ENCODE measurements at regions not wholly inside any gene's neighbourhood (a gene's known extent, or its start where the extent isn't known, plus 50 kb on each side); places are given as distances from the start of the nearest gene placed in this dataset.

GRCh38 chr18:40577239-40577980, 1377.6 kb upstream of the PIK3C3 start:
- H3K4me3 ChIP-seq (ENCODE audit: low read length): no peak overlapping the region
- WGBS: 72% methylated on average over 5 of the region's 5 CpGs
- peak in 1 of 3 donors; percentile 5 for DNase-seq
- no peak overlapping the region for H3K27ac ChIP-seq (ENCODE audit: low read length)
- intact Hi-C loops (cut with DNase I): no loop called here
- H3K9me3 ChIP-seq (ENCODE audit: control insufficient read depth, low read length): no peaks in the 10 kb centered on the region
- no peak for ATAC-seq
- H3K4me1 ChIP-seq (ENCODE audit: control insufficient read depth, insufficient read depth, low read length): no peaks in the 10 kb centered on the region
- H3K27me3 ChIP-seq (ENCODE audit: control insufficient read depth, insufficient read depth): no peaks in the 10 kb centered on the region

DNA sequence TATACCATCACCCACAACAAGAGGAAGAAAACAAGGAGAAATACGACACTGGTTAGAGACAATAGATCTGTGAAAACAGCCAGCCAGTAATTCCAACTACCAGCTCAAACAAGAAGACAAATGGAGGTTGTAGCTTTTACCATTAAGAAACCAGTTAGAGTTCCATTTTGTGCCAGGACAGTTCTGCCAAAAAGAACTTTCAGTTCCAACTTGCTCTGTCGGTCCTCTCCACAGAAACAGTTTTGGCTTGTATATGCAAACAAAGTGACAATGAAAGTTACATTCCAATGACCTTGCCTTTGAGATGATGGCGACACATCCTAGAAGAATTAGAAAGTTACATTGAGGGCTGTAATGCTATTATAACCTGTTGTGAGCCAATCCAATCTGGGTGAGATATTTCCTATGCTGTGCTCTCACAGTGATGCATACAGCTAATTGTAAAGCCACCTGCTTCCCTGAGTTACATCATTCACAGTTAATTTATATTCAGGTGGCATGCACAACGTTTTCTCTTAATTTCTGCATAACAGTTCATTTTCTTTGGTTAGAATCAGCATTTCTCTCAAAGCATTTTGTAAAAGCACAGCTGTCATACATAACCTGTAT, 1378.4 kb upstream of the PIK3C3 start:
- Histone ChIP-seq H3K9me3 (ENCODE audit: control insufficient read depth, low read length) (no peaks in the 10 kb centered on the region), H3K4me1 (ENCODE audit: control insufficient read depth, insufficient read depth, low read length) (no peaks in the 10 kb centered on the region), H3K4me3 (ENCODE audit: low read length) (no peak overlapping the region), H3K27me3 (ENCODE audit: control insufficient read depth, insufficient read depth) (no peaks in the 10 kb centered on the region), H3K27ac (ENCODE audit: low read length) (no peak overlapping the region)
- no peak for DNase-seq
- 59% methylated on average over 4 of the region's 4 CpGs for WGBS
- ATAC-seq: no peak
- intact Hi-C loops (cut with DNase I): no loop called here

GRCh38 chr18:40570615-40571014, 1384.4 kb upstream of the PIK3C3 start:
- Histone ChIP-seq H3K27me3 (ENCODE audit: control insufficient read depth, insufficient read depth) (no peaks in the 10 kb centered on the region), H3K4me1 (ENCODE audit: control insufficient read depth, insufficient read depth, low read length) (no peaks in the 10 kb centered on the region), H3K9me3 (ENCODE audit: control insufficient read depth, low read length) (no peaks in the 10 kb centered on the region), H3K27ac (ENCODE audit: low read length) (no peak overlapping the region), H3K4me3 (ENCODE audit: low read length) (no peak overlapping the region)
- no peak for DNase-seq
- intact Hi-C loops (cut with DNase I): no loop called here
- WGBS: 62% methylated on average over 1 of the region's 1 CpG
- ATAC-seq: no peak

DNA sequence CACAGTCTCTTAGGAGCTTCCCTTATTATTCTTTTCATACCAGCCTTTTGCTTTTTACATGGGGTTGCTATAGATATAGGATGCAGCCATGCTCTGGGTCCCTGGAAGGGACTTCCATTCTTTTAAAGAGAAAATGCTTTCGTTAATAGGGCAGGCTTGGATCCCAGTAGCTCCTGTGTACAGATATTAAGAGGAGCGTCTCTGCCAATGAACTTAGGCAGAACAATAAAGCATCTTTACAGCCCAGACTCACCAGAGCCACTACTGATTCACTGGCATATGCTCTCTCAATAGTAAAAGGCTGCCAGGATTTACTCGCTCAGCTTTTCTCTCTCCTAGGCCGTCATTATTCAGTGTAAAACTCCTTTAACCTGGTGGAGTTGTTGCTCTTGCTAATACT, 1385.4 kb upstream of the PIK3C3 start:
- ATAC-seq (no peak), DNase-seq (no peak)
- H3K27ac ChIP-seq (ENCODE audit: low read length): no peak overlapping the region
- intact Hi-C loops (cut with DNase I): no loop called here
- H3K4me3 ChIP-seq (ENCODE audit: low read length): no peak overlapping the region
- no peaks in the 10 kb centered on the region for H3K9me3 ChIP-seq (ENCODE audit: control insufficient read depth, low read length)
- no peaks in the 10 kb centered on the region for H3K27me3 ChIP-seq (ENCODE audit: control insufficient read depth, insufficient read depth)
- no peaks in the 10 kb centered on the region for H3K4me1 ChIP-seq (ENCODE audit: control insufficient read depth, insufficient read depth, low read length)
- 71% methylated on average over 4 of the region's 4 CpGs for WGBS

DNA sequence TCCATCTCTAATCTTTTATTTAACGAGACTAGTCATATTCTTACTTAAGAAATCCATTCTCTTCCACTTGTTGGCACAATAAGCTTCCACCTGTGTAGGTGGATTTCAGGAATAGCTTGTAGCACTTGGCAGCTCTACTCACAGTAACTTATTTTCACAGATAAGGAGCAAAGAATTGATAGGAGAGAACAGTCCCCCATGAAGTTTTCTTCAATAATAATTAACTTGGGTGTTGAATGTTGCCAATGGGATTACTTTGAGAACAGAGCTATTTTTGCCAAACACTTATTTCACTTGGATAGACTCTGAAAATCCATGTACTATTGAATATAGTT, 1388.6 kb upstream of the PIK3C3 start:
- H3K27ac ChIP-seq (ENCODE audit: low read length): no peak overlapping the region
- no peak for DNase-seq
- H3K9me3 ChIP-seq (ENCODE audit: control insufficient read depth, low read length): no peaks in the 10 kb centered on the region
- 82% methylated on average over 1 of the region's 1 CpG for WGBS
- no peaks in the 10 kb centered on the region for H3K27me3 ChIP-seq (ENCODE audit: control insufficient read depth, insufficient read depth)
- intact Hi-C loops (cut with DNase I): no loop called here
- H3K4me1 ChIP-seq (ENCODE audit: control insufficient read depth, insufficient read depth, low read length): no peaks in the 10 kb centered on the region
- no peak overlapping the region for H3K4me3 ChIP-seq (ENCODE audit: low read length)
- no peak for ATAC-seq

DNA sequence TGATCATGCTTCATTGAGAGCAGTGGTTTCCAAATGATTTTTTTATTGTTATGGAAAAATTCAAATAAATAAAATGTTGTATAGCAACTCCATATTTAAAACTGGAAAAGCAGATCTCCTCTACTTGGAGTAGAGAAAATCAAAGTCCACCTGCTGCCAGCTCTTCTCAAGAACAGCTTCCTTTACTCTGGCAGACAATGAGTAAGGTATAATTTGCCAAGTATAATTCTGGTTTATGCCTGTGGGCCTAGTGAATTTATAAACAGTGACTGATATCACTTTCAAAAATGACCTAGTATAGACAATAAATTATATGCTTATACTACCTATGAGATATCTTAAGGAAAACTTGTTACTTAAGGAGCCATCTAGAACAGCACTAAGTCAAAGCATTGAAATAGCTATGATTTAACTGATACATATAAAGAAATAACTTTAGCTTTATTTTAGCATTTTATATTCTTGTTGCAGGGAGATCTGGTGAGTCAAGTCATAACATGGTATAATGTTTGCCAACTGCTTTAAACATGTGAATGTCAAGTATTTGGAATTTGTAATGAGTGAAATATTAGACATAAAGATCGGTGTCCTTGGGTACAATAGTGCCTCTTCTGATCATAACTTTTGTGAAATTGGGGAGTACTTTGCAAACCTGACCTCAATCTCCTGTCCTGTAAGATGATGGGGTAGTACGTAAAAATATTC, 1389.1 kb upstream of the PIK3C3 start:
- no peak overlapping the region for H3K27ac ChIP-seq (ENCODE audit: low read length)
- no peaks in the 10 kb centered on the region for H3K4me1 ChIP-seq (ENCODE audit: control insufficient read depth, insufficient read depth, low read length)
- WGBS: 18% methylated on average over 2 of the region's 2 CpGs
- no peak for DNase-seq
- no peak for ATAC-seq
- intact Hi-C loops (cut with DNase I): no loop called here
- no peaks in the 10 kb centered on the region for H3K9me3 ChIP-seq (ENCODE audit: control insufficient read depth, low read length)
- no peaks in the 10 kb centered on the region for H3K27me3 ChIP-seq (ENCODE audit: control insufficient read depth, insufficient read depth)
- no peak overlapping the region for H3K4me3 ChIP-seq (ENCODE audit: low read length)

GRCh38 chr18:40559556-40559955, 1395.5 kb upstream of the PIK3C3 start:
- H3K9me3 ChIP-seq (ENCODE audit: control insufficient read depth, low read length): no peaks in the 10 kb centered on the region
- 50% methylated on average over 3 of the region's 3 CpGs for WGBS
- no peaks in the 10 kb centered on the region for H3K27me3 ChIP-seq (ENCODE audit: control insufficient read depth, insufficient read depth)
- no peaks in the 10 kb centered on the region for H3K4me1 ChIP-seq (ENCODE audit: control insufficient read depth, insufficient read depth, low read length)
- H3K27ac ChIP-seq (ENCODE audit: low read length): no peak overlapping the region
- DNase-seq: no peak
- no peak for ATAC-seq
- H3K4me3 ChIP-seq (ENCODE audit: low read length): no peak overlapping the region
- intact Hi-C loops (cut with DNase I): no loop called here

GRCh38 chr18:40558706-40559392, 1396.2 kb upstream of the PIK3C3 start:
- WGBS: 87% methylated on average over 5 of the region's 5 CpGs
- no peak for DNase-seq
- Histone ChIP-seq H3K27me3 (ENCODE audit: control insufficient read depth, insufficient read depth) (no peaks in the 10 kb centered on the region), H3K4me3 (ENCODE audit: low read length) (no peak overlapping the region), H3K27ac (ENCODE audit: low read length) (no peak overlapping the region), H3K9me3 (ENCODE audit: control insufficient read depth, low read length) (no peaks in the 10 kb centered on the region), H3K4me1 (ENCODE audit: control insufficient read depth, insufficient read depth, low read length) (no peaks in the 10 kb centered on the region)
- ATAC-seq: no peak
- intact Hi-C loops (cut with DNase I): no loop called here

- DNase-seq (no peak), ATAC-seq (no peak)
- intact Hi-C loops (cut with DNase I): no loop called here
- Histone ChIP-seq H3K27me3 (ENCODE audit: control insufficient read depth, insufficient read depth) (no peaks in the 10 kb centered on the region), H3K27ac (ENCODE audit: low read length) (no peak overlapping the region), H3K9me3 (ENCODE audit: control insufficient read depth, low read length) (no peaks in the 10 kb centered on the region), H3K4me3 (ENCODE audit: low read length) (no peak overlapping the region), H3K4me1 (ENCODE audit: control insufficient read depth, insufficient read depth, low read length) (no peaks in the 10 kb centered on the region)
- 70% methylated on average over 4 of the region's 4 CpGs for WGBS
Observed at GRCh38 chr18:40555914-40556313, 1399.1 kb upstream of the PIK3C3 start.

- Histone ChIP-seq H3K9me3 (ENCODE audit: control insufficient read depth, low read length) (no peaks in the 10 kb centered on the region), H3K27me3 (ENCODE audit: control insufficient read depth, insufficient read depth) (no peaks in the 10 kb centered on the region), H3K4me1 (ENCODE audit: control insufficient read depth, insufficient read depth, low read length) (no peaks in the 10 kb centered on the region), H3K4me3 (ENCODE audit: low read length) (no peak overlapping the region), H3K27ac (ENCODE audit: low read length) (no peak overlapping the region)
- ATAC-seq (no peak), DNase-seq (no peak)
- intact Hi-C loops (cut with DNase I): no loop called here
Observed at GRCh38 chr18:40553029-40553428, 1402.0 kb upstream of the PIK3C3 start.

DNA sequence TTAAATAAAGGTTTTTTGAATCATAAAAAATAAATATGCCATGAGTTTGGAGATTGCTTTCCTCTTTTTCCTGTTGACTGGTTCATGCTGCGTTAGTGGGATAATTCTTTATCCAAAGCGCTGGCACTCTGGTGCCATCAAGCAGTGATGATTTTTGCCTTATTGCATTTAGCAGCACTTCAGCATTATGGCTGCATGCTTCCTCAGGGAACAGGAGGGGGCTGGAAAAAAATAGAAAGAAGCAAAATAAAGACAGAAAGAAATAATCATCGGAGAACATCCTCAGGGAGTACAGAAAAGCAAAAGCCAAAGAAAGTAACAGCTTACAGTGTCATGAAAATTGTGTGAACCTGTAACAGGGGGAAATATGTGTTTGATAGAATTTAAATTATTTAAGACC, 1408.2 kb upstream of the PIK3C3 start:
- 68% methylated on average over 3 of the region's 3 CpGs for WGBS
- Histone ChIP-seq H3K4me1 (ENCODE audit: control insufficient read depth, insufficient read depth, low read length) (no peaks in the 10 kb centered on the region), H3K4me3 (ENCODE audit: low read length) (no peak overlapping the region), H3K9me3 (ENCODE audit: control insufficient read depth, low read length) (no peaks in the 10 kb centered on the region), H3K27me3 (ENCODE audit: control insufficient read depth, insufficient read depth) (no peaks in the 10 kb centered on the region), H3K27ac (ENCODE audit: low read length) (no peak overlapping the region)
- DNase-seq (no peak), ATAC-seq (no peak)
- intact Hi-C loops (cut with DNase I): no loop called here
